ENCODE measurements at regions not wholly inside any gene's neighbourhood (a gene's known extent, or its start where the extent isn't known, plus 50 kb on each side); places are given as distances from the start of the nearest gene placed in this dataset.

DNA sequence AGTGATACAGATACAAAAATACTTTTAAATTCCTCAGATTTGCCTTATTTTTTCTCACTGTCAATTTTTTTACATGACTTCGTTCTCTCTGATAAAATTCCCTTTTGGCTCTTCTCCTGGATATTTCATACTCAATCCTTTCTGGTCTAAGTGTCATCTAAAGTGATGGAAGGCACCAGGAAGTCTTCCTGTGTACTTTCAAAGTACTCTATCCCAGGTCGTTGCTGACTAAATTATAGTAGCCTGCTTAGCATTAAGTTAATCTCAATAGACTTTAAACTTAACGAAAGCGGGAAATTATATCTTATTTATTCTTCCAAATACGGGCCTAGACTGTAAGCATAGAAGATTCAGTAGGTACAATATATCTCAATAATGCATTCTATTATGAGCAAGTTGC lies 67.8 kb downstream of the CASP12 start:
- DNase-seq = no peak

GRCh38 chr11:104830080-104830479 lies 68.2 kb downstream of the CASP12 start:
- DNase-seq = no peak

DNA sequence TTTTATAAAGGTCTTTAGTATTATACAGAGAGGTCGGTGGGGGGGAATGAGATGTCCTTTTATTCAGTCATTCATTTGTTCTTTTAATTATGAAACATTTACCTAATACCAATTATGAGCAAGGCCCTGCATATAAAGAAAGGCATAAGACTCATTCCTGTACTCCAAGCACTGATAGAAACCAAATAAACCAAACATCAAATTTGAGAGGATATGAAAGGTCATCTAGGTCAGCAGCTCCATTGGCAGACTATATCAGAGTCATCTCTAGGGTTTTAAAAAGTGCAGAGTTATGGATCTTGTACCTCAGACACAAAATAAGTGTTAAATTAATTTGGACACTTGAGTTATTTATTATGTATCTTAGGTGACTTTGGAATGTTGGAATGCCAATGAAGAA lies 71.5 kb downstream of the CASP12 start:
- DNase-seq = no peak

DNA sequence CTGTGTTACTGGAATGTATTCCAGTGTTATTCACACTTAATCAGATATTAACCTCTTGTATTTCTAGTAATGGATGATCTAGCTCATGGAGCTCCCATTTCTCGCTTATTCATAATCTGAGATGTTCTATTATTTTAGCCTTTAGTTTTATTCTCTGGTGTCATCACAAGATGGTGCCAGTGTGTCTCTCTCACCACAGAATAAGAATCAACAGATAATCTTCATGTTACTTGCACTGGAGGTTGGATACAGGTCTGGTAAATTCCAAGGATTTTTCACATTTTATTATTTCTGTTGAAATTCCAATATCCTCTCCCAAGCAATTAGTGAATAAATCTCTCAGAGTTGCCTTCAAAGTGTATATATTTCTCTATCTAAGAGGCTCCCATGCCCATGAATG lies 74.6 kb downstream of the CASP12 start:
- no peak for DNase-seq

- DNase-seq = no peak
These were observed 77.8 kb downstream of the CASP12 start for GRCh38 chr11:104820431-104820830.

GRCh38 chr11:104819603-104820002 lies 78.7 kb downstream of the CASP12 start:
- DNase-seq = no peak

DNA sequence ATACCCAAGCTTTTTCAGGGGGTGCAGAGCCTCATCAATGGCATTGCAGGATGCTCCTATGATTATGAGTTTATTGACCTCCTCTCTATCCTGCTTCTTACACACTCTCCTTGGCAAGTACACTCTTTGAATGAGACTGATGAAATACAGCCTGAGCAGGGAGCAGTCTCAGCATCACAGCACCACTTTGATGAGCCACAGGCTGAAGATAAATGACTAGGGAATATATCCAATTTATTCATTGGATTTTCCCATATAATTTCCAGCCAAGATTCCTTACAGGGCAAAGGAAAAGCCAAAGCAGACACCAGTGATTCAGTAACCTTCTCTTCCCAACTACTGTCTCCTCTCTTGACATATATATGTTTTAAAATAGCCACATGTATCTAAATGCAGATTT lies 79.2 kb downstream of the CASP12 start:
- DNase-seq = no peak

- no peak for DNase-seq
These were observed 80.3 kb downstream of the CASP12 start for GRCh38 chr11:104817973-104818372.

DNA sequence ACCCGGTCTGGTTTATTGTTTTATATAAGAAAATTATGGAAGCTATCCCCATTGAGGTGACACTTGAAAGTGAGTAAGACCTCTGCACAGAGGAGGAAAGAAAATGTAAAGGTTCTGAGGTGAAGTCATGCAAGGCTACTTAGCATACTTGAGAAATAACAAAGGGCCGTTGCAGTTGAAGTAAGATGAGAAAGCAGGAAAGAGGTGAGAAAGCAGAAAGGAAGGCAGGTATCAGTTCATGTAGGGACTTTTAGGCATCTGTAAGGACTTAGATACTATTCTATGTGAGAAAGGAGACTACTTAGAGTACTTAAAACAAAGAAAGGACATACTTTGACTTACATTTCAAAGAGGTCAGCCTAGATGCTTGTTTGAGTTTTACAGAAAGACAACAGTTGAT lies 84.7 kb downstream of the CASP12 start:
- DNase-seq = no peak

- no peak for DNase-seq
These were observed 86.0 kb downstream of the CASP12 start for GRCh38 chr11:104812103-104812788.

DNA sequence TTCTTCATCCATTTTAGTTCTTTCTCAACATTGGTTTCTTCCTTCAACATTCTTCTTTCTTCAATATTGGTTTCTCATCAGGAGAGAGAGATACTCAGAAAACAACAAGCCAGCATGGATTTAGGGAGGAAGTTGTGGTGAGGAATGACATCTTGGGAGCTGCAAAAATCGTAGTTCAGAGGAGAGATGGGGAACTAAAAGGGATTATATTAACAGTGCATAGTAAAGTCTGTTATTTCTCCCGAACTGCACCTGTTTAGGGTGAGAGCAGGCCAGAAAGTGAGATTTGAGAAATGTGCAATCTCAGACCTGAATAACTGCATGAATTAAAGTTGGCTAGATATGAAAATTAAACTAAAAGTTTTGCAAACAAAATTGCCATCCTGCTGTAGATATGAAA lies 94.5 kb downstream of the CASP12 start:
- no peak for DNase-seq

GRCh38 chr11:104799251-104799650 lies 99.0 kb downstream of the CASP12 start:
- no peak for DNase-seq

GRCh38 chr11:104798789-104799188 lies 99.5 kb downstream of the CASP12 start:
- DNase-seq = no peak

DNA sequence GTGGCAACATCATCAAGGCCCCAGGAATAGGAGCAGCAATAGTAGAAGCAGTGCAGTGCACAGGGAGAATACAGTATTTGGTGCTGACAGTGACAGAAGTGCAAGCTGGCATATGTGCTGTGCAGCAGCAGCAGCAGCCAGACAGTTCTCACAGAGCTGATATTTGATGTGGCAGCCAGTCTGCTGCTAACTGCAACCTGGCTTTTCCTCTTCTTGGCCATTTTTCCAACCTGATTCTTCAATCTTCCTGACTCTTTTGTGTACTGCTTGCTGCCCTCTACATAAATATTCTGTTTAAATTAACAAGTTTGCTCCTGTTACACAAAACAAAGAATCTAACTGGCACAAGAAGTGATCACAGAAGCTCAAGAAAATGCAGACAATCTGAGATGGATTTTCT lies 102.0 kb downstream of the CASP12 start:
- DNase-seq = no peak

GRCh38 chr11:104795501-104796213 lies 102.6 kb downstream of the CASP12 start:
- no peak for DNase-seq

GRCh38 chr11:104792861-104793260 lies 105.4 kb downstream of the CASP12 start:
- DNase-seq = no peak

DNA sequence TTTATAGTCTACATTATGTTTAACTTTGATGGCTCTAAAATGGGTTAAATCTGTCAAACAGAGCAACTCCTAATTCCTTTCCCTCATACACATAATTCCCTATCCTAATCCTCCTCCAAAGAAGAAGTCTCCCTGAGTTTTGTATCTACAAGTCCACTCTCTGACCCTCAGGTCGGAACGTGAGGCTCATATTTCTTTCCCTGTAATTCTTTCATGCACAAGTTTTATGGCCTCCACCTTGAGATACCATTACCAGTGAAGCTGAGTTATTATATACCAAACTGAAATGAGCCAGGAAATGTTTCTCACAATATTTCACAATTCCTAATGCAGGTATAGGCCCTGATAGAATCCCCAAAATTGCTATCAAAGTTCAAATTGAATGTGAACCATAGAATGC lies 106.4 kb downstream of the CASP12 start:
- no peak for DNase-seq

- DNase-seq = no peak
These were observed 113.4 kb downstream of the CASP12 start for GRCh38 chr11:104784684-104785460.

- no peak for DNase-seq
These were observed 115.0 kb downstream of the CASP12 start for GRCh38 chr11:104783241-104783640.

- DNase-seq = no peak
These were observed 115.9 kb downstream of the CASP12 start for GRCh38 chr11:104782377-104782754.

- DNase-seq = no peak
These were observed 116.4 kb downstream of the CASP12 start for GRCh38 chr11:104781719-104782376.

GRCh38 chr11:104781037-104781436 lies 117.2 kb downstream of the CASP12 start:
- DNase-seq = no peak

DNA sequence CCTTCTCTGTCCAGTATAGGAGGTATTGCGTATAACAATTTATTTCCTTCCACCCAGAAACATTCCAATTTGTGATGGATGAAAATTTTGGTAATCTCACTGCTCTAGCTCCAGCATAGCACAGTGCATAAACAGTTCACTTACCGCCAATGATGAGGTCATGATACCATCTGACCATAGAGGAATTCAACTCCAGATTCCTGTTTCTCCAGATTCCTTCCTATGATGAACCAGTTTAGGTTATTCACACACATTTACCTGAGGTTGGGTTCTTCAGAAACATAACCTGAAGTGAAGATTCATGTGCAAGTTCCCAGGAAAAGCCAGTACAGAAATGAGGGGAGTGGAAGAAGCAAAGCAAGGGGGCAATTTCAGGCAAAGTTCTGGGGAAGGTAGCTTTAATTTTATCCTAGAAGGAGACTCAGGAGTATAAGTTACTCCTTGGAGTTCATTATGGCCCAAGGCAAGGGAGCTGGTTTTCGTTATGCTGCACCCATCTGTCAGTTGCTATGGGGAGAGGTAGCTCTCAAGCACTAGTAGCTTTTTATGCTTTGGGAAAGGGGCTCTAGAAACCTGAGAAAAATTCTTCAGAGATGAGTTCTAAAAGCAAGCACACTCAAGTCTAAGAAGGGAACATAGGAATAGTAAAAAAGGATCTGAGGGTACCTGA lies 121.6 kb downstream of the CASP12 start:
- no peak for DNase-seq

All from activated CD4-positive, alpha-beta T cell treated with anti-CD3 and anti-CD28 coated beads for 48 hours (primary cell).